ENCODE measurements at regions not wholly inside any gene's neighbourhood (a gene's known extent, or its start where the extent isn't known, plus 50 kb on each side); places are given as distances from the start of the nearest gene placed in this dataset.

DNA sequence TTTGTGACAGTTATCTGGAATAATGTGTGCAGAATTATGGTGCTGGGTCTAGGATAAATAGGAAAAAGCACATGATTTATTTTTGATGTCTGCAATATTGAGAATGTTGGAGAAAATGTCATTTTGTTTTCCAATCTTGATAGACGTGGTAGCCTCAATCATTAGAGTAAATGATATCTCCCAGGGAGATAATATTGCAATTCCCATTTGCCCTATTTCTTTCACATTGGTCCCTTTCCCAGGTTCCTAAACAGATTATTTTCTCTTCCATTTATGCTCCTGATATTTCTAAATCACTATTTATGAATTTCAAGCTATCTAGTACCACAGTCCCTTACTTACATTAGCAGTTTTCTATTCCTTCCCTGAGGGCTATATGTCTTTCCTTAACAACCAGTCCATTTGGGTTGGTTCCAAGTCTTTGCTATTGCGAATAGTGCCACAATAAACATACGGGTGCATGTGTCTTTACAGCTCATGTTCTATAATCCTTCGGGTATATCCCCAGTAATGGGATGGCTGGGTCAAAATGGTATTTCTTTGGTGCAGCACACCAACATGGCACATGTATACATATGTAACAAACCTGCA is 447.3 kb downstream of the PLA2G4A start:
- Histone ChIP-seq H3K9me2 (ENCODE audit: insufficient read depth) (no peaks in the 10 kb centered on the region), H3K27ac (ENCODE audit: low read depth) (no peak overlapping the region), H3K4me2 (no peak overlapping the region), H3K36me3 (ENCODE audit: insufficient read depth) (no peaks in the 10 kb centered on the region), H3K4me3 (no peak overlapping the region), H3K27me3 (ENCODE audit: insufficient read depth) (no peaks in the 10 kb centered on the region), H4K20me1 (replicated peaks; ENCODE audit: insufficient read depth) (no peaks in the 10 kb centered on the region), H2AFZ (no peak overlapping the region), H3K79me2 (replicated peaks; ENCODE audit: insufficient read depth) (no peaks in the 10 kb centered on the region), H3F3A (replicated peaks; ENCODE audit: low read depth) (no peaks in the 10 kb centered on the region), H3K4me1 (ENCODE audit: insufficient read depth) (no peaks in the 10 kb centered on the region)
- TF ChIP-seq EZH2phosphoT487 (IDR thresholded peaks at IDR 0.05; ENCODE audit: unreplicated experiment): no peak
- no peak for TF ChIP-seq ZNF114 (CRISPR knock-in tag; IDR thresholded peaks at IDR 0.05)
- ATAC-seq (no peak), DNase-seq (ENCODE audit: low spot score) (no peak)
- H3K4me3 Mint-ChIP-seq: no peak overlapping the region
- H3K36me3 Mint-ChIP-seq (ENCODE audit: low read depth): no peaks in the 10 kb centered on the region
- H3K4me1 Mint-ChIP-seq: no peaks in the 10 kb centered on the region
- H3K27me3 Mint-ChIP-seq (ENCODE audit: insufficient read depth, low read depth, poor library complexity): no peaks in the 10 kb centered on the region
- H3K27ac Mint-ChIP-seq: no peak overlapping the region
- no peaks in the 10 kb centered on the region for H3K9me3 Mint-ChIP-seq

DNA sequence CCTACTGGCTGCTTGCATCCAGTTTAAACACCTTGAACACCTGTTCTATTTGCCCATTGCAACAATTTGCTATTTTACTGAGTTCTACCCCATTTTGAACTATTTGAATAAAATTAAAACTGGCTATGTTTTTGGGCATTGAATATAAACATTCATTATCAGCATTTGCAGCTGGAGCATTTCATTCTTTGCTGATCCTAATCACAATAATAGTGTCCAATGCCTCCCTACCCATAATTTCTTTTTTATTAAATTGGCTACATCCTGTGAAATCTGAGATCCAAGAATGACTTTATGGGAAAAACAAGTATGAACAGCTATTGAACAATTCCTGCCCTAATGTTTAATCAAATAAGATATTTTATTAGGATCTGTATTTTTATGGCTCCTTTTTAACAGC is 447.9 kb downstream of the PLA2G4A start:
- no peak overlapping the region for H3K4me3 ChIP-seq
- no peak for TF ChIP-seq JUNB (IDR thresholded peaks at IDR 0.05; ENCODE audit: unreplicated experiment)
- TF ChIP-seq ZNF114 (CRISPR knock-in tag; IDR thresholded peaks at IDR 0.05): no peak
- TF ChIP-seq, protein P1, sequence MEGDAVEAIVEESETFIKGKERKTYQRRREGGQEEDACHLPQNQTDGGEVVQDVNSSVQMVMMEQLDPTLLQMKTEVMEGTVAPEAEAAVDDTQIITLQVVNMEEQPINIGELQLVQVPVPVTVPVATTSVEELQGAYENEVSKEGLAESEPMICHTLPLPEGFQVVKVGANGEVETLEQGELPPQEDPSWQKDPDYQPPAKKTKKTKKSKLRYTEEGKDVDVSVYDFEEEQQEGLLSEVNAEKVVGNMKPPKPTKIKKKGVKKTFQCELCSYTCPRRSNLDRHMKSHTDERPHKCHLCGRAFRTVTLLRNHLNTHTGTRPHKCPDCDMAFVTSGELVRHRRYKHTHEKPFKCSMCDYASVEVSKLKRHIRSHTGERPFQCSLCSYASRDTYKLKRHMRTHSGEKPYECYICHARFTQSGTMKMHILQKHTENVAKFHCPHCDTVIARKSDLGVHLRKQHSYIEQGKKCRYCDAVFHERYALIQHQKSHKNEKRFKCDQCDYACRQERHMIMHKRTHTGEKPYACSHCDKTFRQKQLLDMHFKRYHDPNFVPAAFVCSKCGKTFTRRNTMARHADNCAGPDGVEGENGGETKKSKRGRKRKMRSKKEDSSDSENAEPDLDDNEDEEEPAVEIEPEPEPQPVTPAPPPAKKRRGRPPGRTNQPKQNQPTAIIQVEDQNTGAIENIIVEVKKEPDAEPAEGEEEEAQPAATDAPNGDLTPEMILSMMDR (conservative IDR thresholded peaks at IDR 0.05; ENCODE audit: low read depth in 2 of 2): no peak
- no peak for TF ChIP-seq NANOG (IDR thresholded peaks at IDR 0.05; ENCODE audit: borderline replicate concordance)
- no peak for TF ChIP-seq CREB1 (CRISPR knock-in tag; IDR thresholded peaks at IDR 0.05; ENCODE audit: low read depth)
- TF ChIP-seq POLR2AphosphoS5 (IDR thresholded peaks at IDR 0.05; ENCODE audit: low read depth): no peak
- TF ChIP-seq ZNF331 (CRISPR knock-in tag; IDR thresholded peaks at IDR 0.05; ENCODE audit: low read depth): no peak
- TF ChIP-seq EZH2 (IDR thresholded peaks at IDR 0.05; ENCODE audit: low read depth, unreplicated experiment): no peak
- TF ChIP-seq EZH2phosphoT487 (IDR thresholded peaks at IDR 0.05; ENCODE audit: unreplicated experiment): no peak
- no peaks in the 10 kb centered on the region for H3K36me3 ChIP-seq (ENCODE audit: insufficient read depth)
- H2AFZ ChIP-seq: no peak overlapping the region
- no peak overlapping the region for H3K27ac ChIP-seq (ENCODE audit: low read depth)
- Mint-ChIP-seq H3K4me1 (no peaks in the 10 kb centered on the region), H3K4me3 (no peak overlapping the region), H3K27me3 (ENCODE audit: insufficient read depth, low read depth, poor library complexity) (no peaks in the 10 kb centered on the region), H3K9me3 (no peaks in the 10 kb centered on the region), H3K27ac (no peak overlapping the region), H3K36me3 (ENCODE audit: low read depth) (no peaks in the 10 kb centered on the region)
- no peaks in the 10 kb centered on the region for H3K79me2 ChIP-seq (replicated peaks; ENCODE audit: insufficient read depth)
- DNase-seq (ENCODE audit: low spot score): no peak
- no peaks in the 10 kb centered on the region for H3K4me1 ChIP-seq (ENCODE audit: insufficient read depth)
- H4K20me1 ChIP-seq (replicated peaks; ENCODE audit: insufficient read depth): no peaks in the 10 kb centered on the region
- H3K4me2 ChIP-seq: no peak overlapping the region
- no peaks in the 10 kb centered on the region for H3F3A ChIP-seq (replicated peaks; ENCODE audit: low read depth)
- H3K9me2 ChIP-seq (ENCODE audit: insufficient read depth): no peaks in the 10 kb centered on the region
- no peak for ATAC-seq
- H3K27me3 ChIP-seq (ENCODE audit: insufficient read depth): no peaks in the 10 kb centered on the region

- Histone ChIP-seq H3K27ac (ENCODE audit: low read depth) (no peak overlapping the region), H3K27me3 (ENCODE audit: insufficient read depth) (no peaks in the 10 kb centered on the region), H3K79me2 (replicated peaks; ENCODE audit: insufficient read depth) (no peaks in the 10 kb centered on the region), H2AFZ (no peak overlapping the region), H3K4me3 (no peak overlapping the region), H3K4me1 (ENCODE audit: insufficient read depth) (no peaks in the 10 kb centered on the region), H3K9me2 (ENCODE audit: insufficient read depth) (no peaks in the 10 kb centered on the region), H3F3A (replicated peaks; ENCODE audit: low read depth) (no peaks in the 10 kb centered on the region), H4K20me1 (replicated peaks; ENCODE audit: insufficient read depth) (no peaks in the 10 kb centered on the region), H3K4me2 (no peak overlapping the region), H3K36me3 (ENCODE audit: insufficient read depth) (no peaks in the 10 kb centered on the region)
- no peaks in the 10 kb centered on the region for H3K27me3 Mint-ChIP-seq (ENCODE audit: insufficient read depth, low read depth, poor library complexity)
- H3K27ac Mint-ChIP-seq: no peak overlapping the region
- DNase-seq (ENCODE audit: low spot score) (no peak), ATAC-seq (no peak)
- no peak overlapping the region for H3K4me3 Mint-ChIP-seq
- H3K4me1 Mint-ChIP-seq: no peaks in the 10 kb centered on the region
- H3K9me3 Mint-ChIP-seq: no peaks in the 10 kb centered on the region
- H3K36me3 Mint-ChIP-seq (ENCODE audit: low read depth): no peaks in the 10 kb centered on the region
- TF ChIP-seq, protein P1 (conservative IDR thresholded peaks at IDR 0.05; ENCODE audit: low read depth in 2 of 2): no peak
- TF ChIP-seq EZH2 (IDR thresholded peaks at IDR 0.05; ENCODE audit: low read depth, unreplicated experiment) (no peak), ZNF331 (CRISPR knock-in tag; IDR thresholded peaks at IDR 0.05; ENCODE audit: low read depth) (no peak), EZH2phosphoT487 (IDR thresholded peaks at IDR 0.05; ENCODE audit: unreplicated experiment) (no peak), POLR2AphosphoS5 (IDR thresholded peaks at IDR 0.05; ENCODE audit: low read depth) (no peak), NANOG (IDR thresholded peaks at IDR 0.05; ENCODE audit: borderline replicate concordance) (no peak), REST (IDR thresholded peaks at IDR 0.05; ENCODE audit: unreplicated experiment) (no peak), ZNF114 (CRISPR knock-in tag; IDR thresholded peaks at IDR 0.05) (no peak)
Measured at GRCh38 chr1:187280031-187280430, 451.3 kb downstream of the PLA2G4A start.

Data from GM23338 (cell line).